NCI-H2029 (cell line): ENCODE measurements at regions not wholly inside any gene's neighbourhood (a gene's known extent, or its start where the extent isn't known, plus 50 kb on each side); places are given as distances from the start of the nearest gene placed in this dataset.
A peak's percentile ranks its signal among the peaks of the same experiment; 100 is the strongest.
"Not testable (repeated sequence)": the region's sequence is repeated elsewhere in the genome, so short reads cannot be mapped to it uniquely, and the experiment has no call there.

Experiments used
- DNase-seq: peaks from one replicate; lab custom pipeline; 2025; lab: John Stamatoyannopoulos, UW

DNA sequence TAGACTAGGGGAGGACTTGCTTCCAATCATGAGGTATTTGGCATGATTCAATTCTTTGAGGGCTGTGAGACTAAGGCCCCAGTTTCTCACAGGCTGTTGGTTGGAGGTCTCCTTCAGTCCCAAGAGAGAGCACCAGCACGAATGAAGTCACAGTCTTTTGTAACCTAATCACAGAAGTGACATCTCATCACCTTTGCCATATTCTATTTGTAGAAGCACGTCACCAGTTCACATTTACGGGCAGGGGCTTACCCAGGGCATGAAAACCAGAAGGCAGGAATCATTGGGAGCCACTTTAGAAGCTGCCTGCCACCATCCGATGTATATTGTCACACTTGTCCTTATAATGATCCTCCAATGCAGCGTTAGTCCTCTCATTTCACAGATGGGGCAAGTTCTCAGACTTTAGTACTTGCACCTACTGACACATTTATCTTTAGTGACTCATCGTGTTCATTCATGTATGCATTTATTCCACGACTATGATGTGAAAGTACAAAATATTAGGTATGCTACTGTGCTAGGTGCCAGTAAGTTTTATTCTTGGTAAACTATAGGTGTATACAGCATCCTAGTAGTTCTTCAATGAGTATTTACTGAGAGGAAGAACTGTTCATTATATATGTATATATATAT lies 163.8 kb upstream of the PGRMC2 start:
- no peak for DNase-seq

DNA sequence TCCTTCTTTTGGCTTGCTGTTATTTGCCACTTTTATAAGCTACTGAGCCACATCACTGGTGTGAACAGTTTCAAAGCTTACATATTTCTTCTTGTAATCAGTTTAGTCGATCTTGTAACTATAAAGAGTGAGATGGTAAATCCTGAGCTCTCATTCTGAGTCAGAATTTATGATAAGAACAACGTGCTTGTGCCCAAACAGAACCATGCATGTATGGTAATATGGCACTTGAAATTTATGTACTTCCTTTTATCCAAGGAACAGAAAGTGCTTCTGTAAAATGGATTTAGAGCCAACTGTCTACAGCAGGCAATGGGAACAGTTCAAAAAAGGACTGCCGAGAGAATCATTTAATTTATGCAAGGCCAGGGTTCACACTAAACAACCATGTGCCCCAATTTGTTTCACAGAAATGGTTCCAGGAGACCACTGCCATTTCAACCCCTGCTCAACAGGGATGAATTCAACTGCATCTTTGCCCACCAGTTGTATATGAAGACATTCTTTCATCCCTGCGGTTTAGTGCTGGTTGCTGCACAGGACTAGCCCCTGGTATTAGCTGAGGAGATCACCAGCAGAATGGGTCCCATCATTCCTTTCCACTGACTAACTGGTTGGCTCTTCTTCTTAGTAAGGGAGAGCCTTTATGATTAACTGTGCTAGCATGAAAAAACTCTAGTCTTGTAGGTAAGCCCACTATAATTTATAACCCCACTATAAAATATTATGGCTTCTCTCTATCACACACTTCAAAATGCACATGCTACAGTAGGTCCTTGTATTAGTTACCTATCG lies 162.9 kb upstream of the PGRMC2 start:
- DNase-seq, result no peak

DNA sequence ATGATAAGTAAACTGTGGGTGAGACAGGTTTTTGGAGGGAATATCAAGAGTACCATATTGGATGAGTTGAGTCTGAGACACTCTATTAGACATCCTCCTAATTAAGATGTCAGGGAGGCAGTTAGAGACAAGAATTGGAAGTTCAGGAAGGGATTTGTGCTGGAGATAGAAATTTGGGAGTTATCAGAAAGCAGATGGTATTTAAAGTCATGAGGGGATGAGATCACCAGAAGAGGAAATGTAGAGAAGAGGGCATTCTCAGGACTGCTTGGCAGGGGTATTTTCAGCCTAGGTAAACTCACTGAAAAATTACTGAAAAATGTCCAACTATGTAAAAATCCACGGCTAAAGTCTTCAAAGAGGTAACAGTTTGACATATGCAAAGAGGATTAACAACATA lies 161.6 kb upstream of the PGRMC2 start:
- DNase-seq, result no peak

DNA sequence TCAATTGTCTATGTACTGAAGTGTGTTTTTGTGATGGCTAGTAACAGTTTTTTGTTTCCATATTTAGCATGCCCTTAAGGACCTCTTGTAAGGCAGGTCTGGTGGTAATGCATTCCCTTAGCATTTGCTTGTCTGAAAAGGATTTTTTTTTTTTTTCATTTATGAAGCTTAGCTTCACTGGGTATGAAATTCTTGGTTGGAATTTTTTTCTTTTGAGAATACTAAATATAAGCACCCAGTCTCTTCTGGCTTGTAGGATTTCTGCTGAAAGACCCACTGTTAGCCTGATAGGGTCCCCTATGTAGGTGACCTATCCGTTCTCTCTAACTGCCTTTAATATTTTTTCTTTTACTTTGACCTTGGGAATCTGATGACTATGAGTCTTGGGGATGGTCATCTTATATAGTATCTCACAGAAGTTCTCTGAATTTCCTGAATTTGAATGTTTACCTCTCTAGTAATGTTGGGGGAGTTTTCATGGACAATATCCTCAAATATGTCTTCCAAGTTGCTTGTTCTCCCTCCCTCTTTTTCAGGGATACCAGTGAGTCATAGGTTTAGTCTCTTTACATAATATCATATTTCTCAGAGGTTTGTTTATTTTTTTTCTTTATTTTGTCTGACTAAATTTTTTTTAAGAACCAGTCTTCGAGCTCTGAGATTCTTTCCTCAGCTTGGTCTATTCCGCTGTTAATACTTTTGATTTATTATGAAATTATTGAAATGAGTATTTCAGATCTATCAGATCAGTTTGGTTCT lies 157.1 kb upstream of the PGRMC2 start:
- no peak for DNase-seq

DNA sequence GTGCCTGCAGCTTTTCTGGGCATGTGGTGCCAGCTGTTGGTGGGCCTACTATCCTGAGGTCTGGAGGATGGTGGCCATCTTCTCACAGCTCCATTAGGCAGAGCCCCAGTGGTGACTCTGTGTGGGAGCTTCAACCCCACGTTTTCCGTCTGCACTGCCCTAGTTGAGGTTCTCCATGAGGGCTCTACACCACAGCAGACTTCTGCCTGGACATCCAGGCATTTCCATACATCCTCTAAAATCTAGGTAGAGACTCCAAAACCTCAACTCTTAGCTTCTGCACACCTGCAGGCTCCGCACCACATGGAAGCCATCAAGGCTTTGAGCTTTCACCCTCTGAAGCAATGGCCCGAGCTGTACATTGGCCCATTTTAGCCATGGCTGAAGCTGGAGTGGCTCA lies 153.3 kb upstream of the PGRMC2 start:
- no peak for DNase-seq

DNA sequence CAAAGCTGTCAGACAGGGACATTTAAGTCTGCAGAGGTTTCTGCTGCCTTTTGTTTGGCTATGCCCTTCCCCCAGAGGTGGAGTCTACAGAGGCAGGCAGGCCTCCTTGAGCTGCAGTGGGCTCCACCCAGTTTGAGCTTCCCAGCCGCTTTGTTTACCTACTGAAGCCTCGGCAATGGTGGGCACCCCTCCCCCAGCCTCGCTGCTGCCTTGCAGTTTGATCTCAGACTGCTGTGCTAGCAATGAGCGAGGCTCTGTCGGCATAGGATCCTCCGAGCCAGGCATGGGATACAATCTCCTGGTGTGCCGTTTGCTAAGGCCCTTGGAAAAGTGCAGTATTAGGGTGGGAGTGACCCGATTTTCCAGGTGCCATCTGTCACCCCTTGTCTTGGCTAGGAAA lies 149.4 kb upstream of the PGRMC2 start:
- DNase-seq, result not testable (repeated sequence)

DNA sequence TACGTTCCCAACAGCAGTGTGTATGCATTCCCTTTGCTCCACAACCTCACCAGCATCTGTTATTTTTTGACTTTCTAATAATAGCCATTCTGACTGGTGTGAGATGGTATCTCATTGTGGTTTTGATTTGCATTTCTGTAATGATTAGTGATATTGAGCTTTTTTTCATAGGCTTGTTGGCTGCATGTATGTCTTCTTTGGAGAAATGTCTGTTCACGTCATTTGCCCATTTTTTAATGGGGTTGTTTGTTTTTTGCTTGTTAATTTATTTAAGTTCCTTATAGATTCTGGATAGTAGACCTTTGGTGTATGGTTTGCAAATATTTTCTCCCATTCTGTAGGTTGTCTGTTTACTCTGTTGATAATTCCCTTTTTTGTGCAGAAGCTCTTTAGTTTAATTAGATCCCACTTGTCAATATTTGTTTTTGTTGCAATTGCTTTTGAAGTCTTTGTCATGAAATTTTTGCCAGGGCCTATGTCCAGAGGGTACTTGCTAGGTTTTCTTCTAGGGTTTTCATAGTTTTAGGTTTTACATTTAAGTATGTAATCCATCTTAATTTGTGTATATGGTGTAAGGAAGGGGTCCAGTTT lies 141.5 kb upstream of the PGRMC2 start:
- DNase-seq, result not testable (repeated sequence)

DNA sequence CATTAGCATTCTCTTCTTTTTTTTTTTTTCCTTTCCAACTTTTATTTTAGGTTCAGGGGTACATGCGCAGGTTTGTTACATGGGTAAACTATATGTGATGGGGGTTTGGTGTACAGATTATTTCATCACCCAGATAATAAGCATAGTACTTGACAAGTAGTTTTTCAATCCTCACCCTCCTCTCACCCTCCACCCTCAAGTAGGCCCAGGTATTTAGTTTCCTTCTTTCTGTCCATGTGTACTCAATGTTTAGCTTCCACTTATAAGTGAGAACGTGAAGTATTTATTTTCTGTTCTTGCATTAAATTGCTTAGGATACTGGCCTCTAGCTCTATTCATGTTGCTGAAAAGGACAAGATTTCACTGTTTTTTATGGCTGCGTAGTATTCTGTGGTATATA lies 140.8 kb upstream of the PGRMC2 start:
- no peak for DNase-seq

DNA sequence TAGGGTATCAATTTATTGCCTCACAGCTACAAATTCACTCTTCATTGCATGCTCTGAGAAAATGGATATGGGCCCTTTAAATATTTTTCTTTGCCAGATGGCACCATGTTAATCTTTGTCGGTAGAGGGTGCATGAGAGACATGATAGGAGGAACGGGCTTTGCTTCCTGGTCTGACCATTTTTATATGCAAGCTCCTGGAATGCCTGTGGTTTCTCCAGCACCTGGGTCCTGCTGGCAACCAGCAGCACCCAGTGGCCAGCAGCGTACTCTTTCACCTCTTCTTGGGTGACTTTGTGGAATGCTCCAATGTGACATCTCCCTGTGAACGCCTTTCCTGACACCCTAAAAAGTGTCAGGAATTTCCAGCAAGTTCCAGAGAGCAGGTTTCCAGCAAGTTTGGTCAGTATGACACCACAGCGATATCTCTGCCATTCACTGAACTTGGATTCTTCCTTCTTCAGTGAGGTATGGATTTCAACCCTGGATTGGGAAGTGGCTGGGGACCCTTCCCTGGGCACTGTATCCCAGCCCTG lies 140.3 kb upstream of the PGRMC2 start:
- DNase-seq, result peak; percentile 77

DNA sequence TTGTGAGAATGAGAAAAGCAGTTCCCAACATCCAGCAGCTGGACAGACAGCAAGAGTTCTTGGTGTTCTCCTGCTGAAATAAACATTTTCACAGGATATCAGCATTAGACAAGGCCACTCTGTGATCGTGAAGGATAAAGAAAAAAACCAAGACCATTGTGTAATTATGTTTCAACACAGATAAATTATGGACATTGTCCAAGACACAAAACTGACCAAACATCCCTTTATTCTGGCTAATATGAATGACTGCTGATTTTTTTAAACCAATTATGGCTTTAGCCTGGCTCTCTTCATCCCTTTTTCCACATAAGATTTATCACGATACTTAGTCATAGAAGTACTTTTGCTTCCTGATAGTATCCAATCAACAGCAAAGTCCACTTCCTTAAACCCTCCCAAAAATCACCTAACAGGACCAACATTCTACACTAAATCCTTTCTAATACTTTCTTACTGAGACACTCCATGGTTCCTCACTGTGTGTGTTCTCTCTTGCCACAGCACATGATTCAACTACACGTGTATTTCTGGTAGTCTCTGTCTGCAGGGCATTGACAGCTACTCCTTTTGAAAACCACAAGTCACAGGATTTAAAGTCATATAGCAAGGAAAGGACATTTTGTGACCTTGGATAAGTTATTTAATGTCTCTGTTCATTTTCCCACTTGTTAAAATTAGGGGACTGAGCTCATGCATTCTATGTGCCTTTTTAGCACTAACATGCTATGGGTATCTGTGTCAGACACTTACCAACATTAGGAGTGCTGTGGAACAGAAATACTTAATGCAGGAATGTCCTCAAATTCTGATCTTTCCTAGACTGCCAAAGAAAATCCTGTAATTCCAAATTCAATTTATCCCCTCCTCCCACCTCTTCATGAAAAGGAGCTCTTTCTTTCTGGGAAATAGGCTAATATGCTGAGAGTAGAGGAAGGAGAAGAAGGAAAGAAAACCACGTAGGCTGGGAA lies 137.2 kb upstream of the PGRMC2 start:
- DNase-seq, result no peak

DNA sequence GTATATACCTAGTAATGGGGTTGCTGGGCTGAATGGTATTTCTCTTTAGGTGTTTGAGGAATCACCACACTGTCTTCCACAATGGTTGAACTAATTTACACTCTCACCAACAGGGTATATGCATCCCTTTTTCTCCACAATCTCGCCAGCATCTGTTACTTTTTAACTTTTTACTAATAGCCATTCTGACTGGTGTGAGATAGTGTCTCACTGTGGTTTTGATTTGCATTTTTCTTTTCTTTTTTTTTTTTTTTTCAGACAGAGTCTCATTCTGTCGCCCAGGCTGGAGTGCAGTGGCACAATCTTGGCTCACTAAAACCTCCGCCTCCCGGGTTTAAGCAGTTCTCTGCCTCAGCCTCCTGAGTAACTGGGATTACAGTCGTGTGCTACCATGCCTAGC lies 134.7 kb upstream of the PGRMC2 start:
- not testable (repeated sequence) for DNase-seq

DNA sequence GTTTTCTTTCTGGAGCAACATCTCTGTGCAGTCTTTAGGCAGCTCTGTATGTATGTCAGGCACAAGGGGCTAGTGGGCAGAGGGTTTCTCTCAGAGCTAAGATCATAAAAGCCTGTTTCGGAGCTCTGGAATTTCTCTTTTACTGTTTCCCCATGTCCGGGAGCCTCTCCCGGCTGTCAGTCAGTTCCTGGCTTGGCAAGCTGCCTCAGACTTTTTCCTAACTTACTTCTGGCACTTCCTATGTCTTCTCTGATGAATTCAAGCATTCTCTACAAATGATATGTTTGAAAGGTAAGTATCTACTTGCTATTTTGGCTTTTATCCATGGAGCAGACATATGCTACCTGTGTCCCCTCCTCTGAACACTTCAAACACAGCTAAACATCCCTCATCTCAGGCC lies 129.3 kb upstream of the PGRMC2 start:
- DNase-seq, result no peak

DNA sequence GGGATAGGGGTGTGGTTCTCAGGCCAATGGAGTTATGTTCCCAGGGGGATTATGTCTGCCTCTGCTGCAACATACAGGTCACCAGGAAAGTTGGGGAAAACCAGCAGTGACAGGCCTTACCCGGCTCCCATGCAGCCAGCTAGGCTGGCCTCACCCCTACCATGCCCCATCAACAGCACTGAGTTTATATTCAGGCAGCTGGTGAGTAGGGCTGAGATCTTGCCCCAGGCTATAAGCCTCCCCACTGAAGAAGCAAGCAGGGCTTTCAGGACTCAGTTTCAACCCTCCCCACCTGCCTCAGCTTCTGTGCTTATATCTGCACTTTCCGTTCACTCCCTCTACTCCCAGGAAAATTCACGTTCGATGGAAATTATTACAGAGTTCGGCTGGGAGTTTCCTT lies 122.4 kb upstream of the PGRMC2 start:
- DNase-seq, result no peak

DNA sequence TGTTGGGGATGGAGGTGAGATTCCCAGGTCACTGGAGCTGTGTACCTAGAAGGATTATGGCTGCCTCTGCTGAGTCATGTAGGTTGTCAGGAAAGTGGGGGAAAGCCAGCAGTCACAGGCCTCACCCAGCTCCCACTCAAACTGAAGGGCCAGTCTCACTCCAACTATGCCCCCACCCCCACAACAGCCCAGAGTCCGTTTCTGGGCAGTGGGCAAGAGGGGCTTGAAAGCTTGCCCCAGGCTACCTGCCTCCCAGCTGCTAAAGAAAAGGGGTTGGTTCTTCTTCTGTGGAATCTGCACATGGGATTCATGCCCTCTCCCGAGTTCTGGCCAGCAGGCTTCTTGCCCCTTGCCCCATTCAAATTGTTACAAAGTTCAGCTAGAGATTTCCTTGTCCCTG lies 116.0 kb upstream of the PGRMC2 start:
- DNase-seq, result no peak

DNA sequence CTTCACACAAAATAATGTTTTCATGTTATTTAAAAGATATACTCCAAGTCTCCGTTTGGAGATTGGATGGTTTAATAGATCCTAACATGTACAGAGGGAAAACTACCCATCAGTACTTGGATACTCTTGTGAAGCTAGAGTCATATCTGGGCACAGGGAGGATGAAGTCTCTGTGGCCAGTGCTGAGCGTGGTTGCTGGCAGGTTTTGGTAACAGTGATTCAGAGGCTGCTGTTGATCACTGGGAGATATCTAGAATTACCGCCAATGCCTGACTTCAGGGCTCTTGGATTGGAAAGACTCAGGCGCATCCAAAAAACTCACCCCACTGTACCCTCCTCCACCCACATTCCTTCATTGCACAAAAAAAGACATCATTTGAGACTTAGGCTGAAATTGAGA lies 107.2 kb upstream of the PGRMC2 start:
- no peak for DNase-seq

DNA sequence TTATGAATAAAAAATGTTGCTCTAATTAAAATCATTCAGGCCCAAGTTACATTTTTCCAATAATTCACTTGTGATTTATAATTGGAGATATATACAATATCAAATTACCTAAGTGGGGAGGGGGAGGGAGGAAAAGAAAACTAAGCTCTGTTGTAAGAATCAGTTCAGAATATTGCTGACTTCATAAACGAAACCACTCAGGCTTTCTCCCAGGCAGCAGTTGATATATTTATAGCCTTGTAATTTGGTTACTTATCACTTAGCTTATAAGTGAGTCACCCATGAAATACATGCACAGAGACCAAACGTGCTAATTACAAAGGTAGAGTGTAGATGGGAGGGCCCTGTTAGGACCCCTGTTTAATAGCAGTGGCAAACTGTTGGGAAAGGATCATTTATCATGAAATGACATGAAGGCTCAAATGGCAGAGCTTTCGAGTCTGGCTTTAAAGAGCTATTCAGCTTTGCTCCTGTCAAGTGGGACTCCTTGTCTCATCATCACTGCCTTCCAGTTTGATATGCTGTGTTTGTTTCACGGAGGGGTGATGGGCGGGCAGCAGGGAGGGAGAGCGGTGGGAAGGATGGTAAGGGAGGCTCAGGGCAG lies 105.6 kb upstream of the PGRMC2 start:
- no peak for DNase-seq

DNA sequence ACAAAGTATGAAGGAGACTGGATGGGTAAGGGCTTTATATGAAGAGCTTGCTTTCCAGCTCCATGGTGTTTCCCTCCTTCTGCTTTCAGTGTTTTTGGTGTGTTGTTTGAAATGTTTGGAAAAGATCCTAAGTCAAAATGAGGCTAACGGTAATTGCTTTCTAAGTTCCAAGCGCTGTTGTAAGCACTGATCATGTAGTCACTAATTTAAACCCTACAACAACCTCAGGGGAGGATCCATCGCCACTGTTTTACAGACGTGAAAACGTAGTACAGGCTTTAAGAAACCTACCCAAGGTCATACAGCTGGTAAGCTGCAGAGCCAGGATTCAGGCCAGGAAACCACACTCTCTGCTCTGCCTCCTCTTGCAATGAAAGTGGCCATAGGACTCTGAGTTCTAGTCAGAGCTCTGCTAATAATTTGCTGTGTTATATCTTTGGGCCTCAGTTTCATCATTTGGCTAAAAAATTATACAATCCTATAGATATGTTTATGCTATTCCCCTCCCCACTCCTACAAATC lies 102.9 kb upstream of the PGRMC2 start:
- DNase-seq, result no peak

DNA sequence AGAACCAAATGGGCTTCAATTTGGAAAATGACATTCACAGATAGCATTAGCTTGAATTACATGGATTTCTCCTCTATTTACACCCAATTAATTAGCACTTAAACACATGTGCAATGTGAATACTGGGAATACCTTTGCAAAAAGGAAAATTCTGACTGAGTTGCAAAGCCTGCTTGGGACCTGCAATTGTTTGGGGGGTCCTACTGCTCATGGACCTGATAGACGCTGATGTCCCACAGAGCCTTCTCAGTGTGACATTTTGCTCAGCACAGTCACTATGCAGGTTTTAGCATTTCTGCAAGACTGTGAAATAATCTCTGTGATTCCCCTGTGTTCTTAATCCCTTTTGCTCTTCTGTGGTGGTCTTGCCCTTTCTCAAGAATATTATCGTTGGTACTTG lies 101.2 kb upstream of the PGRMC2 start:
- DNase-seq, result no peak

DNA sequence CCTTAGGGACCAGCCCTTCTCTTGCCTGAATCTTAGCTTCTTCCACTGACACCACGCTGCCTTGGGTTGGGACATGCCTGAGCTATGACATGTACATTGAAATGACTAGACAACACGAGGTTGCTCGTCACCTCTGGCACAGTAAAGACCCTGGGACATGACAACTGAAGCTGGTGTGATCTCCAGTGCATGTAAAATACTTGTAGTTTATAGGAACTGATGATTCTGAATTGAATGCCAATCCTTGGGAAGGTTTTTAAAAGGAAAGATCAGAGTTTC lies 100.7 kb upstream of the PGRMC2 start:
- DNase-seq, result no peak

DNA sequence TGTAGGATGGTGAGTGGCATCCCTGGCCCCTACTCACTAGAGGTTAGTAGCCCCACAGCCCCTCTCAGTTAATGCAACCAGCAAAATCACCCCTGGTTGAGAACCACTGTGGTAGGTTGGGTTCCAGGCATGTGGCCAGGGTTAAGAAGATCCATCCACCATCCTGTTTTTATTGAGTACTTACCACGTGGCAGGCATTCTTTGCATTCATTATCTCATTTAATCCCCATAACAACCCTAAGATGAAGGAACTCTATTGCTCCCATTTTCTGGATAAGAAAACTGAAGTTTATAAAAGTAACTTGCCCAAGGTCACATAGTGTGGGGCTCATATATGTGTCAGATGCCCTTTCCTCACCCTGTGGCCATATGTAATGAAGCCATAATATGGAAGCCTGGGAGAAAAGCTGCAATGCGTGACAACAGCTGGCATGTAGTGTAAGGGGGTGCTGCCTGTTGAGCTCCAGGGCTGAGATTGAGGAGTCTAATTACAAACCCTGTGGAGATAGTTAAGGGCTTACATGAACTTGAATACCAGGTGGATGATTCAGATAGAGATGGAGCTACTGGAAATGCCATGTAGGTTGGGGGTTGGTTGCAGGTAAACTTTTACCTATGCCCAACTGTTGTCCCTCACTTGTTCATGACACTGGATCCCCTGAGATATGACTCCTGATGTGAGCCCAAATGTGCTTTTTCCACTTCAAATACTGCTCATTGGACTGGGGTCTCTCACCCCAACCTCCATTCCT lies 100.2 kb upstream of the PGRMC2 start:
- DNase-seq, result no peak
